MM.1S (cell line): ENCODE measurements at regions not wholly inside any gene's neighbourhood (a gene's known extent, or its start where the extent isn't known, plus 50 kb on each side); places are given as distances from the start of the nearest gene placed in this dataset.

Experiments used
- DNase-seq: peaks from one replicate; pipeline ENCODE4 v3.0.0-alpha.2; 2015
- H2AFZ ChIP-seq: fragments of 300-600 bp; sonication (generic); 2 replicates; pipeline ENCODE4 v1.6.0; 2016; ENCODE audit warnings: antibody characterized with exemption, low read length
- H3F3A ChIP-seq: fragments of 300-600 bp; sonication (generic); 2 replicates; pipeline ENCODE4 v1.6.1; 2016; ENCODE audit warnings: mild to moderate bottlenecking, antibody characterized with exemption, low read length, moderate library complexity, mixed read lengths; ENCODE audit not compliant: insufficient read depth
- H3K27ac ChIP-seq: fragments of 300-600 bp; sonication (generic); 2 replicates; pipeline ENCODE4 v1.5.1; 2016; ENCODE audit warnings: mild to moderate bottlenecking, low read length
- H3K27me3 ChIP-seq: fragments of 300-600 bp; sonication (generic); replicated peaks from 2 replicates; pipeline ENCODE4 v1.6.0; 2016; ENCODE audit warnings: low read length; ENCODE audit not compliant: insufficient read depth
- H3K36me3 ChIP-seq: fragments of 300-600 bp; sonication (generic); replicated peaks from 2 replicates; pipeline ENCODE4 v1.6.1; 2016; ENCODE audit warnings: mild to moderate bottlenecking, low read length, mixed read lengths; ENCODE audit not compliant: insufficient read depth
- H3K4me1 ChIP-seq: fragments of 300-600 bp; sonication (generic); 2 replicates; pipeline ENCODE4 v1.6.1; 2016; ENCODE audit warnings: low read length, mixed read lengths
- H3K4me2 ChIP-seq: fragments of 300-600 bp; sonication (generic); 2 replicates; pipeline ENCODE4 v1.6.0; 2016; ENCODE audit warnings: low read depth, low read length
- H3K4me3 ChIP-seq: fragments of 300-600 bp; sonication (generic); 2 replicates; pipeline ENCODE4 v1.5.1; 2016; ENCODE audit warnings: low read length, mixed read lengths
- H3K79me2 ChIP-seq: fragments of 300-600 bp; sonication (generic); 2 replicates; pipeline ENCODE4 v1.6.1; 2016; ENCODE audit warnings: mixed run types, low read length, mixed read lengths
- H3K9ac ChIP-seq: fragments of 300-600 bp; sonication (generic); 2 replicates; pipeline ENCODE4 v1.6.1; 2016; ENCODE audit warnings: low read length, mixed read lengths
- H3K9me2 ChIP-seq: fragments of 300-600 bp; sonication (generic); replicated peaks from 2 replicates; pipeline ENCODE4 v1.6.1; 2016; ENCODE audit warnings: mild to moderate bottlenecking, low read length, mixed read lengths; ENCODE audit not compliant: insufficient read depth
- H3K9me3 ChIP-seq: fragments of 300-600 bp; sonication (generic); replicated peaks from 2 replicates; pipeline ENCODE4 v1.6.1; 2016; ENCODE audit warnings: mild to moderate bottlenecking, low read length, mixed read lengths; ENCODE audit not compliant: insufficient read depth
- H4K20me1 ChIP-seq: fragments of 300-600 bp; sonication (generic); 2 replicates; pipeline ENCODE4 v1.6.1; 2016; ENCODE audit warnings: mild to moderate bottlenecking, low read length, moderate library complexity, mixed read lengths; ENCODE audit not compliant: insufficient read depth
- CTCF ChIP-seq: fragments of 300-600 bp; sonication (generic); IDR thresholded peaks from 2 replicates; pipeline ENCODE4 v1.5.1; 2016; ENCODE audit warnings: antibody characterized with exemption, low read length, mixed read lengths
- EZH2 ChIP-seq: fragments of 300-600 bp; sonication (generic); optimal IDR thresholded peaks from 2 replicates; pipeline ENCODE3; 2017; ENCODE audit warnings: low read depth, mild to moderate bottlenecking, antibody characterized with exemption, low read length, mixed read lengths
- EZH2phosphoT487 ChIP-seq: fragments of 300-600 bp; sonication (generic); IDR thresholded peaks from 2 replicates; pipeline ENCODE4 v1.6.1; 2018; ENCODE audit warnings: antibody characterized with exemption, low read length

GRCh38 chr4:129236351-129236750 is 140.4 kb downstream of the C4orf33 start:
- Histone ChIP-seq H3K9me3 (no peaks in the 10 kb centered on the region), H3K27me3 (no peaks in the 10 kb centered on the region), H3K4me3 (no peak overlapping the region), H4K20me1 (no peaks in the 10 kb centered on the region), H3K9ac (no peak overlapping the region), H3K36me3 (no peaks in the 10 kb centered on the region), H3K4me2 (no peak overlapping the region), H3F3A (no peaks in the 10 kb centered on the region), H3K27ac (no peak overlapping the region), H3K4me1 (no peaks in the 10 kb centered on the region), H3K79me2 (no peaks in the 10 kb centered on the region), H3K9me2 (no peaks in the 10 kb centered on the region), H2AFZ (no peak overlapping the region)
- DNase-seq = no peak
- TF ChIP-seq EZH2 = no peak

- Histone ChIP-seq H3K27ac (no peak overlapping the region), H3K9ac (no peak overlapping the region), H3K36me3 (no peaks in the 10 kb centered on the region), H3K4me1 (no peaks in the 10 kb centered on the region), H3K4me2 (no peak overlapping the region), H3K27me3 (no peaks in the 10 kb centered on the region), H4K20me1 (no peaks in the 10 kb centered on the region), H3K9me2 (no peaks in the 10 kb centered on the region), H3F3A (no peaks in the 10 kb centered on the region), H3K4me3 (no peak overlapping the region), H3K9me3 (no peaks in the 10 kb centered on the region), H2AFZ (no peak overlapping the region), H3K79me2 (no peaks in the 10 kb centered on the region)
- TF ChIP-seq EZH2phosphoT487 (no peak), CTCF (no peak), EZH2 (no peak)
- no peak for DNase-seq
These were observed 143.1 kb downstream of the C4orf33 start for GRCh38 chr4:129239088-129239487.

- no peak overlapping the region for H2AFZ ChIP-seq
- H3K4me1 ChIP-seq = no peaks in the 10 kb centered on the region
- no peaks in the 10 kb centered on the region for H3K79me2 ChIP-seq
- no peak overlapping the region for H3K4me2 ChIP-seq
- no peaks in the 10 kb centered on the region for H4K20me1 ChIP-seq
- H3K9me3 ChIP-seq = no peaks in the 10 kb centered on the region
- no peaks in the 10 kb centered on the region for H3K27me3 ChIP-seq
- no peak overlapping the region for H3K4me3 ChIP-seq
- DNase-seq = no peak
- H3F3A ChIP-seq = no peaks in the 10 kb centered on the region
- TF ChIP-seq EZH2 (no peak), CTCF (no peak), EZH2phosphoT487 (no peak)
- no peaks in the 10 kb centered on the region for H3K9me2 ChIP-seq
- H3K27ac ChIP-seq = no peak overlapping the region
- H3K9ac ChIP-seq = no peak overlapping the region
- no peaks in the 10 kb centered on the region for H3K36me3 ChIP-seq
These were observed 144.9 kb downstream of the C4orf33 start for GRCh38 chr4:129240816-129241215.

- no peak for DNase-seq
- no peak overlapping the region for H2AFZ ChIP-seq
These were observed 150.2 kb downstream of the C4orf33 start for GRCh38 chr4:129246145-129246544.

More at GRCh38 chr4:129246145-129246544, 150.2 kb downstream of the C4orf33 start:
- no peaks in the 10 kb centered on the region for H3F3A ChIP-seq
- TF ChIP-seq EZH2phosphoT487 (no peak), CTCF (no peak), EZH2 (no peak)
- H3K36me3 ChIP-seq = no peaks in the 10 kb centered on the region
- no peaks in the 10 kb centered on the region for H3K9me2 ChIP-seq
- no peak overlapping the region for H3K4me2 ChIP-seq
- H3K9me3 ChIP-seq = no peaks in the 10 kb centered on the region
- H3K4me3 ChIP-seq = no peak overlapping the region
- H3K4me1 ChIP-seq = no peaks in the 10 kb centered on the region
- no peak overlapping the region for H3K27ac ChIP-seq
- H3K27me3 ChIP-seq = no peaks in the 10 kb centered on the region
- H3K79me2 ChIP-seq = no peaks in the 10 kb centered on the region
- H4K20me1 ChIP-seq = no peaks in the 10 kb centered on the region
- H3K9ac ChIP-seq = no peak overlapping the region
